Mesendoderm (in vitro differentiated cells): ENCODE measurements at regions not wholly inside any gene's neighbourhood (a gene's known extent, or its start where the extent isn't known, plus 50 kb on each side); places are given as distances from the start of the nearest gene placed in this dataset.

Source experiments
- DNase-seq: peaks from one replicate; pipeline ENCODE4 v3.0.0; 2013
- H2AK5ac ChIP-seq: 2 replicates; pipeline ENCODE4 v1.6.1; 2013; ENCODE audit warnings: low read length, inconsistent platforms
- H2BK120ac ChIP-seq: 2 replicates; pipeline ENCODE4 v1.6.1; 2013; ENCODE audit warnings: low read depth, mild to moderate bottlenecking, low read length, moderate library complexity, mixed read lengths
- H2BK15ac ChIP-seq: replicated peaks from 2 replicates; pipeline ENCODE4 v1.6.1; 2013; ENCODE audit warnings: low read depth, mild to moderate bottlenecking, moderate library complexity
- H2BK5ac ChIP-seq: 2 replicates; pipeline ENCODE4 v1.6.1; 2013; ENCODE audit warnings: low read length, inconsistent platforms
- H3K18ac ChIP-seq: 2 replicates; pipeline ENCODE4 v1.6.1; 2013; ENCODE audit warnings: mild to moderate bottlenecking, low read length, mixed read lengths
- H3K23ac ChIP-seq: one replicate; pipeline ENCODE4 v1.6.1; 2013; ENCODE audit warnings: low read length
- H3K27ac ChIP-seq: 2 replicates; pipeline ENCODE4 v1.5.1; 2013; ENCODE audit warnings: low read depth, mild to moderate bottlenecking, inconsistent platforms, low read length, moderate library complexity
- H3K27me3 ChIP-seq: 2 replicates; pipeline ENCODE4 v1.6.1; 2013; ENCODE audit warnings: low read length, control low read depth, mild to moderate bottlenecking, inconsistent platforms; ENCODE audit not compliant: insufficient read depth, poor library complexity
- H3K36me3 ChIP-seq: 2 replicates; pipeline ENCODE4 v1.6.1; 2013; ENCODE audit warnings: low read length, inconsistent platforms; ENCODE audit not compliant: control insufficient read depth, insufficient read depth
- H3K4ac ChIP-seq: one replicate; pipeline ENCODE4 v1.6.1; 2013; ENCODE audit warnings: low read depth, mild to moderate bottlenecking, low read length, moderate library complexity
- H3K4me1 ChIP-seq: 2 replicates; pipeline ENCODE4 v1.6.1; 2013; ENCODE audit warnings: low read depth, low read length, inconsistent platforms; ENCODE audit not compliant: control insufficient read depth
- H3K4me2 ChIP-seq: 2 replicates; pipeline ENCODE4 v1.6.1; 2013; ENCODE audit warnings: low read length
- H3K4me3 ChIP-seq: 2 replicates; pipeline ENCODE4 v1.5.1; 2013; ENCODE audit warnings: mild to moderate bottlenecking, low read length
- H3K56ac ChIP-seq: one replicate; pipeline ENCODE4 v1.6.1; 2013; ENCODE audit warnings: low read length
- H3K79me1 ChIP-seq: 2 replicates; pipeline ENCODE4 v1.6.1; 2013; ENCODE audit warnings: low read length, inconsistent platforms
- H3K79me2 ChIP-seq: 2 replicates; pipeline ENCODE4 v1.6.1; 2013; ENCODE audit warnings: mild to moderate bottlenecking, low read length; ENCODE audit not compliant: control insufficient read depth, insufficient read depth
- H3K9ac ChIP-seq: 2 replicates; pipeline ENCODE4 v1.6.1; 2013; ENCODE audit warnings: low read length, inconsistent platforms
- H4K5ac ChIP-seq: one replicate; pipeline ENCODE4 v1.6.1; 2013; ENCODE audit warnings: low read length
- H4K8ac ChIP-seq: one replicate; pipeline ENCODE4 v1.6.1; 2013; ENCODE audit warnings: low read depth, mild to moderate bottlenecking, control low read depth, low read length, moderate library complexity
- WGBS: extraction: QIAGEN DNeasy Blood & Tissue Kit; methylation state at CpG from one replicate; pipeline ENCODE4 v1.1.7; 2013; ENCODE audit warnings: low lambda C conversion rate, missing lambda C conversion rate; ENCODE audit not compliant: insufficient coverage; ENCODE audit errors: extremely low coverage; 5-methylcytosine and 5-hydroxymethylcytosine counted together

DNA sequence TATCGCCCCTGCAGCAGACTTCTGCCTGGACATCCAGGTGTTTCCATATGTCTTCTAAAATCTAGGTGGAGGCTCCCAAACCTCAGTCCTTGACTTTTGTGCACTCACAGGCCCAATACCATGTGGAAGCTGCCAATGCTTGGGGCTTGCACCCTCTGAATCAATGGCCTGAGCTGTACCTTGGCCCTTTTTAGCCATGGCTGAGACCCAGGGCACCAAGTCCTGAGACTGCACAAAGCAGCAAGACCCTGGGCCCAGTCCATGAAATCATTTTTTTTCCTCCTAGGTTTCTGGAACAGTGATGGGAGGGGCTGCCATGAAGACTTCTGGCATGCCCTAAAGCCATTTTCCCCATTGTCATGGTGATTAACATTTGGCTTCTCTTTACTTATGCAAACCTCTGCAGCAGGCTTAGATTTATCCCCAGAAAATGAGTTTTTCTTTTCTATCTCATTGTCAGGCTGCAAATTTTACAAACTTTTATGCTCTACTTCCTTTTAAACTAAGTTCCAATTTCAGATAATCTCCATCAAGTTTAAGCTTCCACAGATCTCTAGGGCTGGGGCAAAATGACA is 1445.8 kb upstream of the FLRT2 start:
- H3K27me3 ChIP-seq = no peaks in the 10 kb centered on the region
- no peak overlapping the region for H2BK15ac ChIP-seq
- H3K23ac ChIP-seq = no peak overlapping the region
- peak; percentile 5 for DNase-seq
- H3K4me1 ChIP-seq = no peaks in the 10 kb centered on the region
- H4K8ac ChIP-seq = no peak overlapping the region
- no peaks in the 10 kb centered on the region for H3K36me3 ChIP-seq
- no peak overlapping the region for H3K4ac ChIP-seq
- H3K56ac ChIP-seq = no peak overlapping the region
- no peak overlapping the region for H3K9ac ChIP-seq
- H3K79me2 ChIP-seq = no peaks in the 10 kb centered on the region
- H3K4me2 ChIP-seq = no peak overlapping the region
- no peak overlapping the region for H3K27ac ChIP-seq
- no peaks in the 10 kb centered on the region for H3K79me1 ChIP-seq
- no peak overlapping the region for H3K18ac ChIP-seq
- no peak overlapping the region for H2AK5ac ChIP-seq
- no peak overlapping the region for H2BK5ac ChIP-seq
- no peak overlapping the region for H2BK120ac ChIP-seq
- H4K5ac ChIP-seq = no peak overlapping the region
- no CpG with 5 or more reads among the region's 1 CpG for WGBS
- H3K4me3 ChIP-seq = no peak overlapping the region

DNA sequence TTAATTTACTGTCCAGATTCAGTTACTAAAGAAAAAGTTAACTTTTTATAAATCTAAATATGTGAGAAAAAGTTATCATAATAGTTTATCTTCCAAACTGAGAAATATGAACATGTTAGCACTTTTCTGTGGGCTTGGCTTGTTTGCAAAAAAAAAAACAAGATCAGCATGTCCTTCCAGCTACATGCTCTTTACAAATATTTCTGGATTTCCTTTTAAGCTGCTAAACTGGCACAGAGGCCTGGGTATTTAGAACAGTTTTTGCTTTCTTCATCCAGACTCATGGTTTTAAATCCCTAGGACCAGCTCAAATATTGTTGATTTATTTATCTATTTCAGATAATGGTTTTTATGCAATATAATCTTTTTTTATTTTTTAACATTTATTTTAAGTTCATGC is 1444.5 kb upstream of the FLRT2 start:
- Histone ChIP-seq H2BK5ac (no peak overlapping the region), H3K36me3 (no peaks in the 10 kb centered on the region), H3K18ac (no peak overlapping the region), H3K23ac (no peak overlapping the region), H3K27ac (no peak overlapping the region), H2BK15ac (no peak overlapping the region), H2AK5ac (no peak overlapping the region), H3K79me2 (no peaks in the 10 kb centered on the region), H3K79me1 (no peaks in the 10 kb centered on the region), H2BK120ac (no peak overlapping the region), H3K4me1 (no peaks in the 10 kb centered on the region), H3K56ac (no peak overlapping the region), H3K9ac (no peak overlapping the region), H4K5ac (no peak overlapping the region), H4K8ac (no peak overlapping the region), H3K4me3 (no peak overlapping the region), H3K27me3 (no peaks in the 10 kb centered on the region), H3K4me2 (no peak overlapping the region), H3K4ac (no peak overlapping the region)
- no peak for DNase-seq

DNA sequence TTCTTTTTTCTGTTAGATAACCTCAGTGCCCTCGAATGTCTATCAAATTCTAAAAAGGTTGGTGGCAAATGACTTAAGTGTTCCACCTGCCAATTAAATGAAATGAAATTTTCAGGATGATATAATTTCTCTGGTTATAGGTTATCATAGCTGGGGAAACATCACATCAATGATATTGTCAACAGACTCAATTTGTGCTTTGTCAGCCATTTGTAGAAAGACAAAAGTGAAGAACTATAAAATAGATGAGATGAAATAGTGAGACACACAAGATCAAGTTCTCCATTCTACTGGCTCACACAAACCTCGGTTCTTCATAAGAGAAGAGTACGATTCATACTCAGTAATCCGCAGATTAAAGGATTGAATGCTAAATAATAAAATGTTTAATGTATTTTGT is 1443.2 kb upstream of the FLRT2 start:
- Histone ChIP-seq H3K4me3 (no peak overlapping the region), H3K4me2 (no peak overlapping the region), H3K79me1 (no peaks in the 10 kb centered on the region), H3K27me3 (no peaks in the 10 kb centered on the region), H4K5ac (no peak overlapping the region), H3K79me2 (no peaks in the 10 kb centered on the region), H4K8ac (no peak overlapping the region), H3K56ac (no peak overlapping the region), H3K4me1 (no peaks in the 10 kb centered on the region), H3K9ac (no peak overlapping the region), H2BK120ac (no peak overlapping the region), H2BK15ac (no peak overlapping the region), H3K23ac (no peak overlapping the region), H3K18ac (no peak overlapping the region), H3K27ac (no peak overlapping the region), H2BK5ac (no peak overlapping the region), H3K36me3 (no peaks in the 10 kb centered on the region), H3K4ac (no peak overlapping the region), H2AK5ac (no peak overlapping the region)
- DNase-seq = no peak
- WGBS = no CpG with 5 or more reads among the region's 4 CpGs

DNA sequence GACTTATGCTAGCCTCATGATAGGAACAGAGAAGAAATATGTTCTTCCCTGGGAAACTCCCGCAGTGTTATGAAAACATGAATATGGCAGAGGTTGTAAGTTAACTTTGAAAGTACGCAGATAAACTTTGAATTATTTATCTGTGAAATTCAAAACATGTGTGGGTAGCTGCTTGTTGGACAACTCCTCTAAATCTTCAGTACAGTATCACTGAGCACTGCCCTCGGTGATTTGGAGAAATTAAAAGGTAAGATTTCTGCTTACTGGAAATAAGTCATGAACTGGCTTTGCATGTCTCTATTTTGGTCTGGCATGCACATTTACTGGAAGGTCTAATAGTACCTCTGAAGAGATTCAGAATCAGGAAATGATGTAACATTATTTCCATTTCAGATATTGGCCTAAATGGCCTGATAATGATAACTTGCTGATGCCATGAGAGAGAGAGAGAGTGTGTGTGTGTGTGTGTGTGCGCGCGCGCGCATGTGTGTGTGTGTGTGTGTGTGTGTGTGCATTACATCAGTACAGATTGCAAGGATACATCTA is 1441.9 kb upstream of the FLRT2 start:
- H4K8ac ChIP-seq = no peak overlapping the region
- H2BK5ac ChIP-seq = no peak overlapping the region
- no peak overlapping the region for H2BK15ac ChIP-seq
- H3K4me1 ChIP-seq = no peaks in the 10 kb centered on the region
- H3K36me3 ChIP-seq = no peaks in the 10 kb centered on the region
- H3K56ac ChIP-seq = no peak overlapping the region
- no peaks in the 10 kb centered on the region for H3K27me3 ChIP-seq
- no peaks in the 10 kb centered on the region for H3K79me2 ChIP-seq
- no peak for DNase-seq
- no CpG with 5 or more reads among the region's 8 CpGs for WGBS
- no peak overlapping the region for H2AK5ac ChIP-seq
- no peak overlapping the region for H4K5ac ChIP-seq
- no peak overlapping the region for H3K18ac ChIP-seq
- H2BK120ac ChIP-seq = no peak overlapping the region
- H3K79me1 ChIP-seq = no peaks in the 10 kb centered on the region
- no peak overlapping the region for H3K27ac ChIP-seq
- no peak overlapping the region for H3K4me2 ChIP-seq
- no peak overlapping the region for H3K4ac ChIP-seq
- H3K23ac ChIP-seq = no peak overlapping the region
- H3K9ac ChIP-seq = no peak overlapping the region
- no peak overlapping the region for H3K4me3 ChIP-seq

DNA sequence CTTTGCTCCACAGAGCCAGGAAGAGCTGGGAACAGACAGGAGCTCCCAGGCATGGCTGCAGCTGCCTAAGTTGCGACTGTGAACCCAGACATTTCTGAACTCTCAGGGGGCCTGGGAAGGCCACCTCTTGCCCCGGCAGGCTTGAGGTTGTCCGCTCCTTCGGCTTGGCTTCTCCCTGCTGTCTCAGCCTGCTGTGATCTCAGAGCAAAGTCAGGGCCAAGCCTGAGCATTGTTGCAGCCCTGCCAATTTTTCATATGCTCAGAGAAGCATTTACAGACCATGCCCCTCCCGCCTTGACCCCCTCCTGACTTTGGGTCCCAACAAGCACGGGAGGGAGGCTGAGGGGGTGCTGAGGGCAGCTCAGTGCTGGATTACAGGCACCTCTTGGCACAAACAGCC is 1439.1 kb upstream of the FLRT2 start:
- Histone ChIP-seq H3K4me1 (no peaks in the 10 kb centered on the region), H4K5ac (no peak overlapping the region), H3K4ac (no peak overlapping the region), H2BK120ac (no peak overlapping the region), H3K79me2 (no peaks in the 10 kb centered on the region), H3K36me3 (no peaks in the 10 kb centered on the region), H2BK15ac (no peak overlapping the region), H2BK5ac (no peak overlapping the region), H3K4me3 (no peak overlapping the region), H3K79me1 (no peaks in the 10 kb centered on the region), H3K18ac (no peak overlapping the region), H3K27ac (no peak overlapping the region), H3K4me2 (no peak overlapping the region), H3K27me3 (no peaks in the 10 kb centered on the region), H3K56ac (no peak overlapping the region), H2AK5ac (no peak overlapping the region), H3K9ac (no peak overlapping the region), H4K8ac (no peak overlapping the region), H3K23ac (no peak overlapping the region)
- DNase-seq = no peak
- no CpG with 5 or more reads among the region's 6 CpGs for WGBS

DNA sequence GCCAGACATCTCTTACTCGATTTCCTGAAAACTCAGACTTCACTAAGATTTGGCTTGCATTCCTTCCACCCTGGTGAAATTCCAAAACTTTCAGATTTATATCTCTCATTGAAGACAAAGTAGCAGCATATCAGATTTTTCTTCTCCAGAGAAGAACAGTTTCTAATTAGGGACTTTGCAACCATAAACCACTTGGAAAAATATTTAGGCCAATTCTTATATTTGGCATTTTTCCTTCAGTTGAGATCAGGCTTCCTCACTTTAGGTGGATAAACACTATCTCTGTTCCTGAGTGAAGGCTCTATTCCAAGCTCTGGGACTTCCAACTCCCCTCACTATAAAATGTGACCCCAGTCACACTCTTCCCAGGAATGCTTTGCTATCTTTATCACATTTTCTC is 1434.3 kb upstream of the FLRT2 start:
- no peaks in the 10 kb centered on the region for H3K79me2 ChIP-seq
- H2AK5ac ChIP-seq = no peak overlapping the region
- no peak overlapping the region for H4K5ac ChIP-seq
- no peak overlapping the region for H2BK5ac ChIP-seq
- no peak for DNase-seq
- no peak overlapping the region for H3K56ac ChIP-seq
- no peak overlapping the region for H3K4me2 ChIP-seq
- H3K36me3 ChIP-seq = no peaks in the 10 kb centered on the region
- no peaks in the 10 kb centered on the region for H3K79me1 ChIP-seq
- H2BK15ac ChIP-seq = no peak overlapping the region
- H3K23ac ChIP-seq = no peak overlapping the region
- no peak overlapping the region for H3K4me3 ChIP-seq
- no peak overlapping the region for H3K18ac ChIP-seq
- no peak overlapping the region for H3K4ac ChIP-seq
- H3K27me3 ChIP-seq = no peaks in the 10 kb centered on the region
- H3K9ac ChIP-seq = no peak overlapping the region
- no peak overlapping the region for H3K27ac ChIP-seq
- no peak overlapping the region for H4K8ac ChIP-seq
- no peaks in the 10 kb centered on the region for H3K4me1 ChIP-seq
- WGBS = no CpG with 5 or more reads among the region's 1 CpG
- H2BK120ac ChIP-seq = no peak overlapping the region
